Lower leg skin (tissue), 4 donors: ENCODE measurements at regions not wholly inside any gene's neighbourhood (a gene's known extent, or its start where the extent isn't known, plus 50 kb on each side); places are given as distances from the start of the nearest gene placed in this dataset.

Experiments used
- DNase-seq, 2 donors: peaks; one replicate each; pipeline ENCODE4 v3.0.0-alpha.2; 2019; ENCODE audit warnings: low spot score in 2 of 2
- H3K4me3 ChIP-seq: fragments of 200-600 bp; sonication (generic); 2 replicates; pipeline ENCODE4 v1.5.1; 2017; ENCODE audit warnings: mild to moderate bottlenecking, low read depth; ENCODE audit not compliant: poor library complexity, severe bottlenecking
- CTCF ChIP-seq, 3 donors: fragments of 450-650 bp; IDR thresholded peaks; one replicate each; pipeline ENCODE4 v1.5.1; 2016; ENCODE audit warnings: antibody characterized with exemption in 3 of 3, mild to moderate bottlenecking in 3 of 3, moderate library complexity in 2 of 3
- POLR2A ChIP-seq, 2 donors: fragments of 450-650 bp; IDR thresholded peaks; one replicate each; pipeline ENCODE4 v1.6.1; 2016 to 2017; ENCODE audit warnings: antibody characterized with exemption in 2 of 2, mild to moderate bottlenecking in 1 of 2, moderate library complexity in 1 of 2
- WGBS, 2 donors: methylation state at CpG; one replicate each; pipeline ENCODE4 v1.1.5; 2018; 5-methylcytosine and 5-hydroxymethylcytosine counted together
- intact Hi-C: fragments of 100-400 bp; cut with DNase I; formaldehyde crosslinking; loops from one replicate; pipeline ENCODE4 v1.15.0; 2023; ENCODE audit warnings: low total_unique reads

GRCh38 chr5:133892306-133892705 lies 76.1 kb downstream of the C5orf15 start:
- intact Hi-C loops, result no loop called here
- DNase-seq, result no peak
- WGBS, 2 donors, result 93 to 100% methylated on average over 1 of the region's 1 CpG
- TF ChIP-seq CTCF (IDR thresholded peaks at IDR 0.05) (no peak), POLR2A (IDR thresholded peaks at IDR 0.05) (no peak)
- H3K4me3 ChIP-seq, result no peak overlapping the region

- 86 to 89% methylated on average over 5 of the region's 5 CpGs for WGBS, 2 donors
- TF ChIP-seq POLR2A (IDR thresholded peaks at IDR 0.05) (no peak), CTCF (IDR thresholded peaks at IDR 0.05) (no peak)
- H3K4me3 ChIP-seq, result no peak overlapping the region
Measured at GRCh38 chr5:133891390-133891789, 77.0 kb downstream of the C5orf15 start.

GRCh38 chr5:133890776-133891280 lies 77.6 kb downstream of the C5orf15 start:
- DNase-seq, result no peak
- intact Hi-C loops, result no loop called here
- 69 to 85% methylated on average over 1 of the region's 1 CpG for WGBS, 2 donors
- TF ChIP-seq CTCF (IDR thresholded peaks at IDR 0.05) (no peak), POLR2A (IDR thresholded peaks at IDR 0.05) (no peak)
- H3K4me3 ChIP-seq, result no peak overlapping the region

More at GRCh38 chr5:133891390-133891789, 77.0 kb downstream of the C5orf15 start:
- DNase-seq, result no peak
- intact Hi-C loops, result no loop called here

- WGBS, 2 donors, result 91 to 96% methylated on average over 2 of the region's 2 CpGs
- DNase-seq, result no peak
- TF ChIP-seq CTCF (IDR thresholded peaks at IDR 0.05), result no peak
- intact Hi-C loops, result no loop called here
- no peak overlapping the region for H3K4me3 ChIP-seq
Measured at GRCh38 chr5:133890314-133890713, 78.1 kb downstream of the C5orf15 start.

GRCh38 chr5:133889271-133889905 lies 79.0 kb downstream of the C5orf15 start:
- WGBS, 2 donors, result 84 to 90% methylated on average over 6 of the region's 6 CpGs
- no peak for DNase-seq
- intact Hi-C loops, result no loop called here
- TF ChIP-seq CTCF (IDR thresholded peaks at IDR 0.05) (no peak), POLR2A (IDR thresholded peaks at IDR 0.05) (no peak)
- no peak overlapping the region for H3K4me3 ChIP-seq

- intact Hi-C loops, result no loop called here
- TF ChIP-seq POLR2A (IDR thresholded peaks at IDR 0.05) (no peak), CTCF (IDR thresholded peaks at IDR 0.05) (no peak)
- no peak for DNase-seq
- no peak overlapping the region for H3K4me3 ChIP-seq
- 94 to 95% methylated on average over 3 of the region's 3 CpGs for WGBS, 2 donors
Measured at GRCh38 chr5:133888625-133888991, 79.8 kb downstream of the C5orf15 start.
